ENCODE measurements at regions not wholly inside any gene's neighbourhood (a gene's known extent, or its start where the extent isn't known, plus 50 kb on each side); places are given as distances from the start of the nearest gene placed in this dataset.

DNA sequence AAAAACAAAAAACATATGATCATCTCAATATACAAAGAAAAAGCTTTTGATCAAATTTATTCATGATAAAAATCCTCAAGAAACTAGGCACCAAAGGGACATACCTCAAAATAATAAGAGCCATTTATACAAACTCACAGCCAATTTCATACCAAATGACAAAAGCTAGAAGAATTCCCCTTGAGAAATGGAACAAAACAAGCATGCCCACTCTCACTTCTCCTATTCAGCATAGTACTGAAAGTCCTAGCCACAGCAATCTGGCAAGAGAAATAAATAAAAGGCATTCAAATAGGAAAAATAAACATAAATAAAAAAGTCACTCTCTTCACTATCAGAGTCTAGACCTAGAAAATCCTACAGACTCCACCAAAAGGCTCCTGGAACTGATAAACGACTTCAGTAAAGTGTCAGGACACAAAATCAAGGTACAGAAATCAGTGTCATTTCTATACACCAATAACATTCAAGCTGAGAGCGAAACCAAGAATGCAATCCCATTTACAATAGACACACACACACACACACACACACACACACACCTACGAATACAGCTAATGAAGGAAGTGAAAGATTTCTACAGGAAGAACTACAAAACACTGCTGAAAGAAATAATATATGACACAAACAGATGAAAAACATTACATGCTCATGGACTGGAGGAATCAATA, 1486.2 kb upstream of the SEL1L start:
- Histone ChIP-seq H3K27ac (no peak overlapping the region), H3K9me3 (no peaks in the 10 kb centered on the region), H3K27me3 (no peaks in the 10 kb centered on the region), H3K36me3 (no peaks in the 10 kb centered on the region), H3K4me3 (no peak overlapping the region), H3K4me1 (no peaks in the 10 kb centered on the region)
- TF ChIP-seq, protein P1, sequence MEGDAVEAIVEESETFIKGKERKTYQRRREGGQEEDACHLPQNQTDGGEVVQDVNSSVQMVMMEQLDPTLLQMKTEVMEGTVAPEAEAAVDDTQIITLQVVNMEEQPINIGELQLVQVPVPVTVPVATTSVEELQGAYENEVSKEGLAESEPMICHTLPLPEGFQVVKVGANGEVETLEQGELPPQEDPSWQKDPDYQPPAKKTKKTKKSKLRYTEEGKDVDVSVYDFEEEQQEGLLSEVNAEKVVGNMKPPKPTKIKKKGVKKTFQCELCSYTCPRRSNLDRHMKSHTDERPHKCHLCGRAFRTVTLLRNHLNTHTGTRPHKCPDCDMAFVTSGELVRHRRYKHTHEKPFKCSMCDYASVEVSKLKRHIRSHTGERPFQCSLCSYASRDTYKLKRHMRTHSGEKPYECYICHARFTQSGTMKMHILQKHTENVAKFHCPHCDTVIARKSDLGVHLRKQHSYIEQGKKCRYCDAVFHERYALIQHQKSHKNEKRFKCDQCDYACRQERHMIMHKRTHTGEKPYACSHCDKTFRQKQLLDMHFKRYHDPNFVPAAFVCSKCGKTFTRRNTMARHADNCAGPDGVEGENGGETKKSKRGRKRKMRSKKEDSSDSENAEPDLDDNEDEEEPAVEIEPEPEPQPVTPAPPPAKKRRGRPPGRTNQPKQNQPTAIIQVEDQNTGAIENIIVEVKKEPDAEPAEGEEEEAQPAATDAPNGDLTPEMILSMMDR (IDR thresholded peaks at IDR 0.05): no peak
- TF ChIP-seq EP300 (IDR thresholded peaks at IDR 0.05; ENCODE audit: low read depth) (no peak), POLR2A (IDR thresholded peaks at IDR 0.05) (no peak), POLR2AphosphoS5 (IDR thresholded peaks at IDR 0.05) (no peak)
- no peak for DNase-seq
- in situ Hi-C loops (cut with MboI; ENCODE audit: low pct_ligation_motif_present in 1 of 4, low pct_unique_long_range_greater_than_20kb in 1 of 4, low sequenced_read_pairs in 3 of 4) (no loop called here), intact Hi-C loops (cut with DNase I; ENCODE audit: low total_unique reads) (no loop called here)
- 49 to 64% methylated on average over 2 to 3 of the region's 3 CpGs for WGBS, 2 donors (ENCODE audit: low coverage in 1 of 2)

DNA sequence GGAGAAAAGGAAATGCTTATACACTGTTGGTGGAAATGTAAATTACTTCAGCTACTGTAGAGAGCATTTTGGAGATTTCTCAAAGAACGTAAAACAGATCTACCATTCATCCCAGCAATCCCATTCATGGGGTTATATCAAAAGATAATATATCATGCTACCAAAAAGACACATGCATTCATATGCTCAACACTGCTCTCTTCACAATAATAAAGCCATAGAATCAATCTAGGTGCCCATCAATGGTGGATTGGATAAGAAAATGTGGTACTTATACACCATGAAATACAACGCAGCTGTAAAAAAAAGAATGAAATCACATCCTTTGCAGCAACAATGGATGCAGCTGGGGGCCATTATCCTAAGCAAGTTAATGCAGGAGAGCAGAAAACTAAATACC, 1487.7 kb upstream of the SEL1L start:
- no peaks in the 10 kb centered on the region for H3K36me3 ChIP-seq
- H3K4me1 ChIP-seq: no peaks in the 10 kb centered on the region
- H3K9me3 ChIP-seq: no peaks in the 10 kb centered on the region
- DNase-seq: no peak
- no peak overlapping the region for H3K4me3 ChIP-seq
- TF ChIP-seq EP300 (IDR thresholded peaks at IDR 0.05; ENCODE audit: low read depth): no peak
- no peak for TF ChIP-seq POLR2A (IDR thresholded peaks at IDR 0.05)
- TF ChIP-seq POLR2AphosphoS5 (IDR thresholded peaks at IDR 0.05): no peak
- TF ChIP-seq, protein P1 (IDR thresholded peaks at IDR 0.05): no peak
- WGBS, 2 donors (ENCODE audit: low coverage in 1 of 2): 74 to 81% methylated on average over 2 of the region's 2 CpGs
- H3K27me3 ChIP-seq: no peaks in the 10 kb centered on the region
- intact Hi-C loops (cut with DNase I; ENCODE audit: low total_unique reads): no loop called here
- no peak overlapping the region for H3K27ac ChIP-seq
- in situ Hi-C loops (cut with MboI; ENCODE audit: low pct_ligation_motif_present in 1 of 4, low pct_unique_long_range_greater_than_20kb in 1 of 4, low sequenced_read_pairs in 3 of 4): no loop called here

DNA sequence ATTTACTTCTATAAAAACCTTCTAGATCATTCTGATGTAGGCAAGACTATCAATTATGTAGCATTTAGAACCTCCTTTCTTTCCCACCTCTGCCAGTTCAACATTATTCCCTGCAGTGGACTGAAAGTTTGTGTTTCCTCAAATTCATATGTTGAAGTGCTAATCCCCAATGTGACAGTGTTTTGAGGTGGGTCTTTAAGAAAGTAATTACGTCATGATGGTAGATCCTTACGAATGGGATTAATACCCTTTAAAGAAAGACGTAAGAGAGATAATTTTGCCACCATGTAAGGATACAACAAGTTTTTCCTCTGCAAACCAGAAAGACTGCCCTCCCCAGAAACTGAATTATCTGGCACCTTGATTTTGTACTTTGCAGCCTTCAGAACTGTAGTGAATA, 1489.7 kb upstream of the SEL1L start:
- H3K4me3 ChIP-seq: no peak overlapping the region
- 77 to 90% methylated on average over 3 of the region's 3 CpGs for WGBS, 2 donors (ENCODE audit: low coverage in 1 of 2)
- in situ Hi-C loops (cut with MboI; ENCODE audit: low pct_ligation_motif_present in 1 of 4, low pct_unique_long_range_greater_than_20kb in 1 of 4, low sequenced_read_pairs in 3 of 4) (no loop called here), intact Hi-C loops (cut with DNase I; ENCODE audit: low total_unique reads) (no loop called here)
- H3K4me1 ChIP-seq: no peaks in the 10 kb centered on the region
- H3K9me3 ChIP-seq: no peaks in the 10 kb centered on the region
- no peaks in the 10 kb centered on the region for H3K36me3 ChIP-seq
- no peak overlapping the region for H3K27ac ChIP-seq
- no peaks in the 10 kb centered on the region for H3K27me3 ChIP-seq
- no peak for DNase-seq
- TF ChIP-seq EP300 (IDR thresholded peaks at IDR 0.05; ENCODE audit: low read depth) (no peak), POLR2AphosphoS5 (IDR thresholded peaks at IDR 0.05) (no peak), POLR2A (IDR thresholded peaks at IDR 0.05) (no peak)
- TF ChIP-seq, protein P1 (IDR thresholded peaks at IDR 0.05): no peak

GRCh38 chr14:83041224-83041623, 1507.6 kb upstream of the SEL1L start:
- Histone ChIP-seq H3K36me3 (no peaks in the 10 kb centered on the region), H3K27me3 (no peaks in the 10 kb centered on the region), H3K9me3 (no peaks in the 10 kb centered on the region), H3K4me1 (no peaks in the 10 kb centered on the region), H3K27ac (no peak overlapping the region), H3K4me3 (no peak overlapping the region)
- no peak for DNase-seq
- TF ChIP-seq POLR2A (IDR thresholded peaks at IDR 0.05) (no peak), EP300 (IDR thresholded peaks at IDR 0.05; ENCODE audit: low read depth) (no peak), POLR2AphosphoS5 (IDR thresholded peaks at IDR 0.05) (no peak)
- TF ChIP-seq, protein P1 (IDR thresholded peaks at IDR 0.05): no peak
- intact Hi-C loops (cut with DNase I; ENCODE audit: low total_unique reads) (no loop called here), in situ Hi-C loops (cut with MboI; ENCODE audit: low pct_ligation_motif_present in 1 of 4, low pct_unique_long_range_greater_than_20kb in 1 of 4, low sequenced_read_pairs in 3 of 4) (no loop called here)
- 56 to 61% methylated on average over 2 of the region's 2 CpGs for WGBS, 2 donors (ENCODE audit: low coverage in 1 of 2)

Measured in transverse colon (tissue), 4 donors.